ENCODE measurements at regions not wholly inside any gene's neighbourhood (a gene's known extent, or its start where the extent isn't known, plus 50 kb on each side); places are given as distances from the start of the nearest gene placed in this dataset.
"Not testable (repeated sequence)": the region's sequence is repeated elsewhere in the genome, so short reads cannot be mapped to it uniquely, and the experiment has no call there.

GRCh38 chr21:38081708-38082107 lies 165.5 kb upstream of the KCNJ6 start:
- FAIRE-seq, result no peak
- DNase-seq (ENCODE audit: insufficient read length, low spot score), result no peak
- no peak for TF ChIP-seq CTCF (IDR thresholded peaks at IDR 0.05; ENCODE audit: insufficient read depth, missing control alignments)

GRCh38 chr21:38082936-38083485 lies 166.8 kb upstream of the KCNJ6 start:
- no peak for TF ChIP-seq CTCF (IDR thresholded peaks at IDR 0.05; ENCODE audit: insufficient read depth, missing control alignments)
- DNase-seq (ENCODE audit: insufficient read length, low spot score) (no peak), FAIRE-seq (no peak)

GRCh38 chr21:38083535-38083934 lies 167.3 kb upstream of the KCNJ6 start:
- no peak for TF ChIP-seq CTCF (IDR thresholded peaks at IDR 0.05; ENCODE audit: insufficient read depth, missing control alignments)

GRCh38 chr21:38086580-38086979 lies 170.2 kb upstream of the KCNJ15 start:
- DNase-seq (ENCODE audit: insufficient read length, low spot score) (no peak), FAIRE-seq (no peak)
- no peak for TF ChIP-seq CTCF (IDR thresholded peaks at IDR 0.05; ENCODE audit: insufficient read depth, missing control alignments)

More at GRCh38 chr21:38083535-38083934, 167.3 kb upstream of the KCNJ6 start:
- FAIRE-seq (no peak), DNase-seq (ENCODE audit: insufficient read length, low spot score) (no peak)

GRCh38 chr21:38088916-38089762 lies 167.7 kb upstream of the KCNJ15 start:
- no peak for DNase-seq (ENCODE audit: insufficient read length, low spot score)
- no peak for FAIRE-seq
- no peak for TF ChIP-seq CTCF (IDR thresholded peaks at IDR 0.05; ENCODE audit: insufficient read depth, missing control alignments)

- FAIRE-seq, result no peak
- DNase-seq (ENCODE audit: insufficient read length, low spot score), result no peak
- no peak for TF ChIP-seq CTCF (IDR thresholded peaks at IDR 0.05; ENCODE audit: insufficient read depth, missing control alignments)
Measured at GRCh38 chr21:38089763-38090046, 167.1 kb upstream of the KCNJ15 start.

GRCh38 chr21:38091061-38091460 lies 165.7 kb upstream of the KCNJ15 start:
- not testable (repeated sequence) for DNase-seq (ENCODE audit: insufficient read length, low spot score); FAIRE-seq
